ENCODE measurements at regions not wholly inside any gene's neighbourhood (a gene's known extent, or its start where the extent isn't known, plus 50 kb on each side); places are given as distances from the start of the nearest gene placed in this dataset.

- Histone ChIP-seq H3K27me3 (no peaks in the 10 kb centered on the region), H3K4me3 (no peak overlapping the region), H3K9me3 (peaks cover 0 to 42% of the 10 kb centered on the region in 2 donors), H3K27ac (no peak overlapping the region), H3K4me1 (no peaks in the 10 kb centered on the region), H3K36me3 (no peaks in the 10 kb centered on the region)
- DNase-seq, result no peak
- intact Hi-C loops (cut with DNase I), result no loop called here
- no peak for TF ChIP-seq CTCF (IDR thresholded peaks at IDR 0.05)
- ATAC-seq, result no peak
Observed at GRCh38 chr11:37298173-37298572, 700.1 kb upstream of the RAG2 start.

DNA sequence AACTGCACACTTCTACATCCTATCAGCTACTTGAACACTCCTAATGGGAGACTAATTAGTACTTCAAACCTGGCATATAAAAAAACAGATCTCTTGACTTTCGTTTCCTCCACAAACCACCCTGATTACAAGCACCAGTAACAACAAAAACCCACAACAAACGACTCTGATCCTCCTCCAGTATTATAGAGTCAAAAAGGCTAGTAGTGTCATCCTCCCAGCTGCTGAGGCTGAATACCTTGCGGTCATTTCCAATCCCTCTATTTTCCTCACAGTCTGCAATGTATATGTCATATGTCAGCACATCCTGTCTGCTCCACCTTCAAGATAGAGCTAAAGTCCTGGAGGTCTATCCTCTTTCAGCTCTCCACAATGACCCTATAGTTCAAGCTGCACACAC, 688.9 kb upstream of the RAG2 start:
- ATAC-seq (no peak), DNase-seq (no peak)
- peaks cover 0 to 4% of the 10 kb centered on the region in 2 donors for H3K9me3 ChIP-seq
- intact Hi-C loops (cut with DNase I), result no loop called here
- TF ChIP-seq CTCF (IDR thresholded peaks at IDR 0.05), result no peak
- no peak overlapping the region for H3K4me3 ChIP-seq
- no peaks in the 10 kb centered on the region for H3K36me3 ChIP-seq
- H3K4me1 ChIP-seq, result no peaks in the 10 kb centered on the region
- H3K27me3 ChIP-seq, result no peaks in the 10 kb centered on the region
- no peak overlapping the region for H3K27ac ChIP-seq

DNA sequence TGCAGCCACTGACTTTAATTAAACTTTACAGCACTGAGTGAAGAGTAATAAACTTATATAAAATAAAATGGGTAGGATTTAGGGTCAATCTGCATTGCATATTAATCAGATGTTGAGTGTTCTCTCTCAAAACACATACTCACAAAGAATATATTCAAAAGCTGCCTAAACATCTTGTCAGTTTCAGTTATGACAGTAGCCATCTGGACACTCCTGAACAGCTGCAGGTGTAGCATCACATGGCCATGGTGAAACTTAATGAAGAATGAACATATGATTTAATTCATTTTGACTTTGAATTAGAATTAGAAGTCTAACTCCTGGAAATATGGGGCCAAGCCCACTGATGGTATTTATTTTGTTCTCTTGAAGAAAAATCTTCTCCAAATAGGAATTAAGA, 684.3 kb upstream of the RAG2 start:
- no peak for TF ChIP-seq CTCF (IDR thresholded peaks at IDR 0.05)
- intact Hi-C loops (cut with DNase I), result no loop called here
- no peaks in the 10 kb centered on the region for H3K4me1 ChIP-seq
- no peaks in the 10 kb centered on the region for H3K27me3 ChIP-seq
- H3K4me3 ChIP-seq, result no peak overlapping the region
- peaks cover 0 to 5% of the 10 kb centered on the region in 2 donors for H3K9me3 ChIP-seq
- H3K27ac ChIP-seq, result no peak overlapping the region
- ATAC-seq (no peak), DNase-seq (no peak)
- H3K36me3 ChIP-seq, result no peaks in the 10 kb centered on the region

GRCh38 chr11:37280200-37280599, 682.2 kb upstream of the RAG2 start:
- ATAC-seq (no peak), DNase-seq (no peak)
- Histone ChIP-seq H3K9me3 (peaks cover 0 to 5% of the 10 kb centered on the region in 2 donors), H3K4me1 (no peaks in the 10 kb centered on the region), H3K27me3 (no peaks in the 10 kb centered on the region), H3K27ac (no peak overlapping the region), H3K36me3 (no peaks in the 10 kb centered on the region), H3K4me3 (no peak overlapping the region)
- TF ChIP-seq CTCF (IDR thresholded peaks at IDR 0.05), result no peak
- intact Hi-C loops (cut with DNase I), result no loop called here

- Histone ChIP-seq H3K4me1 (no peaks in the 10 kb centered on the region), H3K9me3 (peaks cover 0 to 5% of the 10 kb centered on the region in 2 donors), H3K4me3 (no peak overlapping the region), H3K27me3 (no peaks in the 10 kb centered on the region), H3K36me3 (no peaks in the 10 kb centered on the region), H3K27ac (no peak overlapping the region)
- no peak for DNase-seq
- ATAC-seq, result no peak
- intact Hi-C loops (cut with DNase I), result no loop called here
- TF ChIP-seq CTCF (IDR thresholded peaks at IDR 0.05), result no peak
Observed at GRCh38 chr11:37277896-37278465, 679.9 kb upstream of the RAG2 start.
